GM12891 (cell line): ENCODE measurements at regions not wholly inside any gene's neighbourhood (a gene's known extent, or its start where the extent isn't known, plus 50 kb on each side); places are given as distances from the start of the nearest gene placed in this dataset.

Experiments used
- DNase-seq: peaks from one replicate; pipeline ENCODE4 v3.0.0; 2011; ENCODE audit warnings: low spot score; ENCODE audit not compliant: insufficient read length
- FAIRE-seq: peaks from 2 replicates; lab custom pipeline; 2011; peaks lifted over from hg19 to GRCh38; lab: Jason Lieb, UNC
- PAX5 ChIP-seq: IDR thresholded peaks from 2 replicates; pipeline ENCODE4 v1.6.1; 2011; ENCODE audit warnings: low read length, moderate library complexity, mild to moderate bottlenecking; ENCODE audit not compliant: insufficient read depth, severe bottlenecking
- POLR2A ChIP-seq: IDR thresholded peaks from 2 replicates; pipeline ENCODE4 v1.6.1; 2011; ENCODE audit warnings: low read depth, low read length, control low read depth
- POLR2AphosphoS5 ChIP-seq: IDR thresholded peaks from 2 replicates; pipeline ENCODE4 v1.6.1; 2011; ENCODE audit warnings: low read depth, low read length, control low read depth
- POU2F2 ChIP-seq: IDR thresholded peaks from 2 replicates; pipeline ENCODE4 v1.6.1; 2011; ENCODE audit warnings: low read depth, mild to moderate bottlenecking, control low read depth, low read length, moderate library complexity
- SPI1 ChIP-seq: IDR thresholded peaks from 2 replicates; pipeline ENCODE4 v1.6.1; 2011; ENCODE audit warnings: low read depth, low read length, control low read depth
- TAF1 ChIP-seq: IDR thresholded peaks from 2 replicates; pipeline ENCODE4 v1.6.1; 2011; ENCODE audit warnings: low read depth, low read length, control low read depth

DNA sequence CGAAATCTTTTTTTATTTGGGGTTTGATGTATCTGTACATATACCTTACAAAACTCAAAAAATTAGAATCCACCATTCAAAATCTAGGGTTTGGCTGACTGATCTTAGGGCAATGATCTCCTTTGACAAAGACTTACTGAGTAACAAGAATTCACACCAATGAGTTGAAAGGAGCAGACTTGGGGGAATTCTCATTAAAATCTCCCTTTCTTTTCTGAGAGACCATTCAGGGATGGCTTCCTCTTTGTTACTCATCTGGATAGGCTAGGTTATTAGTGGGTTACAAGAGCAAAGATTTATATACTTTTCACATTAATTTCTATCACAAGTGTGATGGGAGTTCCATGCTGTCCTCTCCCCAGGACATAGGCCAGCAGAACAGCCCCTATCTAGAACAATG lies 661.0 kb downstream of the KCTD16 start:
- TF ChIP-seq POU2F2 (no peak), TAF1 (no peak), SPI1 (no peak), POLR2AphosphoS5 (no peak)
- no peak for FAIRE-seq
- no peak for DNase-seq

DNA sequence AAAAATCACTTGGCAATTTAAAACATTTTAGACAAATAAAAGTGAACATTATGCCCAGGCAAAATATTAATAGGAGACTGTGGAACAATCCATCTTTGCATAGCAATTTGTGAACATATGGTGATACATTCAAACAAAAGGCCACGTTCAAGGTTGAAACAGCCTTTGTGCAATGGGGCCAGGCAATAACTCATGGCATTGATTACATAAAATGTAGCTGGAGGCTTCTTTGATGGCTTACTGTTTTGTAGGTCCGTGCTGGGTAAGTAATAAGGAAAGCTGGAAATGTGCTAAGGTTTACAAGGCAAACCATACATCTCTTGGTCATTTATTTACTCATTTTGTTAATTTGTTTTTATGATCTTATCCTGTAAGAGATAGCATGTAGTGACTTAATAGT lies 651.8 kb downstream of the KCTD16 start:
- FAIRE-seq (no peak), DNase-seq (no peak)
- TF ChIP-seq TAF1 (no peak), POLR2AphosphoS5 (no peak), PAX5 (no peak)

DNA sequence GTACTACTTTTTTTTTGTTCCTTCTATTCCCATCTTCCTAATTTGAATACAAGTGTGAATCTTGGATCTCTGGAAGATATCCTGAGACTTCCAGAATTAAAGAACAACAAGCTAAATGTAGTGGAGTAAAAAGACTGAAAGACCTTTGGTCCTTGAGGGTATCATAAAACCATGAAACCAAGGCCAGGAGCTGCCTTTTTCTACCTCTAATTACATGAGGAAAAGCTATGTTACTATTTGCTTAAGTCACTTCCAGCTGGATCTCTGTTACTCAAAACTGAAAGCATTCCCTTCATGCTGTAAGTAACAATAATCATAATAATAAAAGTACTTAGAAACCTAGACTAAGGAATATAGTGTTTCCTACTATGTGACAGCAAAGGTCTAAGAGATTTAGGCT lies 649.6 kb downstream of the KCTD16 start:
- no peak for TF ChIP-seq SPI1
- TF ChIP-seq POLR2AphosphoS5 = no peak
- TF ChIP-seq PAX5 = no peak
- no peak for TF ChIP-seq TAF1
- TF ChIP-seq POLR2A = no peak
- TF ChIP-seq POU2F2 = no peak
- DNase-seq = no peak
- FAIRE-seq = no peak

DNA sequence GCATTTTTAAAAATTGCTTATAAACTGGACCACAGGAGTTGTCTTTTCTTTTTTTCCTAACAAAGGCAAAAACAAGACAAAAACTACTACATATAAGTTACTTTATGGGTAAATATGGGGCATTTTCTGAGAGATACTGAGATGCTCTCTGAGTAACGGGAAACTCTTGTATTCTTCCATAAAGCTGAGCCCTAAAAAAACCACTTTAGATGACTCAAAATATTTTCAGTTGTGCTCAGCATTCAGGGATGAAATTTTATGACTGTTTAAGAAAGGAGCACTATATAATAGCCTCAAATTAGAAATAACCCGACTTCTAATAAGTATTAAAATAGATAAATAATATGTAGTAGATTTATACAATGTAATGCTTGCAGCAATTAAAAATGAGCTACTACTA lies 644.5 kb downstream of the KCTD16 start:
- FAIRE-seq = no peak
- TF ChIP-seq POU2F2 = no peak
- TF ChIP-seq POLR2AphosphoS5 = no peak
- no peak for TF ChIP-seq PAX5
- TF ChIP-seq TAF1 = no peak
- no peak for TF ChIP-seq SPI1
- no peak for TF ChIP-seq POLR2A
- DNase-seq = no peak

DNA sequence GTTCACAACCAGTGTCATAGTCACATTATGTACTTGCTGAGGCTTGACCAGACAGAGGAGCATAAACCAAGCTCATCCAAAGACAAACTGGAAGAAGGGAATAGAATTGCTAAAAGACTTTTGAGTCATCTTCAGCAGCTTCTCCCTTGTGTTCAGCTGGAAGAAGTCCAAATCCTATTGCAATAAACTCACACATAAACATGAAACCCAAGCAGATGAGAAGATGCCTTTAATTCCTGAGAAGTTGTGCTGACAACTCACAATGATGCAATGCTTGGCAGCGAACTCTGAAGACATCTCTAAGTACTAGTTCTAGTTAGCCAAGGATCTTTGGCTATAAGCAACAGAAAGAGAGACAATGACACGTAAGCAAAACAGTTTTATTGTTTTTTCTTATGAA lies 642.1 kb downstream of the KCTD16 start:
- TF ChIP-seq POLR2A = no peak
- no peak for TF ChIP-seq POLR2AphosphoS5
- no peak for TF ChIP-seq SPI1
- no peak for TF ChIP-seq POU2F2
- FAIRE-seq = no peak
- DNase-seq = no peak

DNA sequence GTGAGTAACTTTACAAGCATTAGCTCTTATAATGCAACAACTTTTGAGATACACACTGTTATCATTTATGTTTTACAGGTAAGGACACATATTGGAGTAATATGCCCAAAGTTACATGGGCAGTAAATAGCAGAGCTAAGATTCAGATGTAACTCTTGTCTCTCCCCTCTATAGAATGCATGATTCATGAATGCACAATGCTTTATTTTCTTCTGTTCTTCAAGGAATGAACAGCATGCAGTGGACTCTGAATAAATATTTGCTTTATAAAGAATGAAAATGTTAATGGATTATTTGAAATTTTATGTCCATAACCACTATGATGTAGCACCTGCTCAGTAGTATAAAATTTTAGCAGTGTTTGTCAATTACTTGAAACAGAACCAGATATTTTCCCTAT lies 629.5 kb downstream of the KCTD16 start:
- no peak for TF ChIP-seq SPI1
- TF ChIP-seq POLR2AphosphoS5 = no peak
- no peak for TF ChIP-seq POU2F2
- TF ChIP-seq TAF1 = no peak
- TF ChIP-seq PAX5 = no peak
- TF ChIP-seq POLR2A = no peak
- DNase-seq (no peak), FAIRE-seq (no peak)

DNA sequence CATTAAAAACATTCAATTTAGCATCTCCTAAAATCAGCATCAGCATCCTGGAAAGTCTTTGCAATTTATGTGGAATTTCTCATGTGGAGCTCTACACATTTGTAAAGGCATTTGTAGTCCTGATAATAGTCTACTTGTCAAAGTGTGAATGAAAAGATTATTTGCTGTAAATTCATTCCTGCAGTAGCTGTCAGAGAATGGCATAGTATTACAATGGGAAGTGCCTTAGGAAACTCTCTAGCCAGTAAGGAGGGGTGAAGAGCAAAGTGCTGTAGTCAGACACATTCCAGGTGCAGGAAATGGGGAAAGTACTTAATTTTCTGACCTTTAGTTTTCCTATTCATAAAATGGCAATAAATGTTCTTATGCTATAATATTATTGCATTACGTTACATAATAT lies 627.9 kb downstream of the KCTD16 start:
- TF ChIP-seq SPI1 (no peak), POU2F2 (no peak), POLR2A (no peak), POLR2AphosphoS5 (no peak), TAF1 (no peak), PAX5 (no peak)
- no peak for DNase-seq
- FAIRE-seq = no peak

DNA sequence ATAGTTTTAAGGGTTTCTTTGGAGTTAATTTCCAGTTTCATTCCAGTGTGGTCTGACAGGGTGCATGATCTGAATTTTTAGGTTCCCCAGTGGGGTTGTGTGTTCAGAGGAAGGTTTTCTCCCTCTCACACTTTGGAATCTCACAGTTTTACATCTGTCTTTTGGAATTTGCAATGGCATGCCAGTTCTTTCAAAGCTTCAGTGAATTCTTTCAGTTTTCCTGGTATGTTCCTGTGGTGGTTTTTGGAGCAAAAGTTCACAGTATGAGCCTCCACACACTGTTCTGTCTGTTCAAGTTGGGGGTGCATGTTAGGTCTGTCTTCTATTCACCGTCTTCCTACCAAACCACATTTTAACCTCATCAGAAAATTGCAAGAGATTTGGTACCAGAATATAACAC lies 624.2 kb downstream of the KCTD16 start:
- DNase-seq = no peak

DNA sequence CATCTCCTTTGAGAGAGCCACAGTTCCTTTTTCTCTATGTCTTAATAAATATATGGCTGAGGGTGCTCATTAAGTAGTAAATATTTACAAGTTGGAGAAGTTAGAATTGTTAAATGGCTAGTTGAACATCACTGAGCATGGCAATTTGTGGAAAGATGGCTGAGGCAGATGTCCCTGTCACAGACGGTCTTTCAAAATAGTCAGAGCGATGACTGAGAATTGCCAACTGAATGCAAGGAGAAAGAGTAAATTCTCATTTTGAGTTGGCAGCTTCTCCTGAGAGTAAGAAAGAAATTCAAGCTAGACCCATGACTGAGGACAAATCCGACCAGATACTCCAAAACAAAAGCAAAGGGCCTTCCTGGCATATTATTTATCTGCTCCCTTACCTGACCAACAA lies 617.9 kb downstream of the KCTD16 start:
- FAIRE-seq = no peak
- TF ChIP-seq POLR2AphosphoS5 (no peak), POU2F2 (no peak), TAF1 (no peak), SPI1 (no peak), PAX5 (no peak), POLR2A (no peak)
- DNase-seq = no peak

More for the DNA sequence above, 624.2 kb downstream of the KCTD16 start:
- TF ChIP-seq POLR2A = no peak
- TF ChIP-seq POLR2AphosphoS5 = no peak
- no peak for TF ChIP-seq PAX5
- no peak for TF ChIP-seq TAF1
- TF ChIP-seq POU2F2 = no peak
- FAIRE-seq = no peak

DNA sequence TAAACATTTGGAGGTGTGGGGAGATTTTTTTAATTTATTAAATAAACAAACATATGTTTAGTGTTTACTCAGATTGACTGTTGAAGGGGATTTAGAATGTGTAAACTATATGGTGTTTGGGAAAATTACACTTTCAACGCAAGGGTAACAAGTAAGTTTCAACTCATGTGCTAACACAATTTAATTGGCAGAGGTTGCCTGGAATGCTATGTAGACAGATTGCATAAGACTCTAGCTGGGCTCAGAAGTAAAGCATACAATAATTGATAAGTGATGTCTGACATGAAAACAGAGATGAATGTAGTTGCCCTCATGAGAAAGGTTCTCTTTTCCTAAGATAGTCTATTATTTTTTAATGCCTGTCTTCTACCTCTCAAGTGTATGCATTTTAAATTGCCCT lies 617.4 kb downstream of the KCTD16 start:
- DNase-seq (no peak), FAIRE-seq (no peak)
- TF ChIP-seq PAX5 (no peak), POLR2A (no peak), POU2F2 (no peak), SPI1 (no peak), POLR2AphosphoS5 (no peak), TAF1 (no peak)
